H9 (cell line): ENCODE measurements at regions not wholly inside any gene's neighbourhood (a gene's known extent, or its start where the extent isn't known, plus 50 kb on each side); places are given as distances from the start of the nearest gene placed in this dataset.

Source experiments
- DNase-seq: peaks from one replicate; pipeline ENCODE4 v3.0.0-alpha.2; 2017
- H2AFZ ChIP-seq: one replicate; pipeline ENCODE4 v1.6.1; 2013; ENCODE audit warnings: mild to moderate bottlenecking, low read length, control low read depth, moderate library complexity
- H2AK5ac ChIP-seq: 2 replicates; pipeline ENCODE4 v1.6.1; 2013; ENCODE audit warnings: low read length, control low read depth, mixed read lengths; ENCODE audit not compliant: insufficient read length
- H2BK120ac ChIP-seq: one replicate; pipeline ENCODE4 v1.6.1; 2013; ENCODE audit warnings: low read depth, mild to moderate bottlenecking, low read length, control low read depth, inconsistent platforms; ENCODE audit not compliant: poor library complexity, severe bottlenecking
- H2BK12ac ChIP-seq: 2 replicates; pipeline ENCODE4 v1.6.1; 2013; ENCODE audit warnings: low read length, control low read depth, mixed read lengths, low read depth; ENCODE audit not compliant: insufficient read length
- H2BK15ac ChIP-seq: 2 replicates; pipeline ENCODE4 v1.6.1; 2013; ENCODE audit warnings: low read depth, low read length, control low read depth
- H2BK20ac ChIP-seq: one replicate; pipeline ENCODE4 v1.6.1; 2013; ENCODE audit warnings: low read depth, mild to moderate bottlenecking, low read length, control low read depth, inconsistent platforms; ENCODE audit not compliant: poor library complexity, severe bottlenecking
- H2BK5ac ChIP-seq: 2 replicates; pipeline ENCODE4 v1.6.1; 2013; ENCODE audit warnings: low read length, control low read depth, mixed read lengths; ENCODE audit not compliant: insufficient read length
- H3K14ac ChIP-seq: 2 replicates; pipeline ENCODE4 v1.6.1; 2013; ENCODE audit warnings: low read length, control low read depth; ENCODE audit not compliant: insufficient read depth
- H3K18ac ChIP-seq: 2 replicates; pipeline ENCODE4 v1.6.1; 2013; ENCODE audit warnings: low read depth, mild to moderate bottlenecking, mixed read lengths, low read length, control low read depth; ENCODE audit not compliant: insufficient read length
- H3K23ac ChIP-seq: 2 replicates; pipeline ENCODE4 v1.6.1; 2013; ENCODE audit warnings: low read length, control low read depth, mixed read lengths, low read depth; ENCODE audit not compliant: insufficient read length
- H3K23me2 ChIP-seq: 2 replicates; pipeline ENCODE4 v1.6.1; 2013; ENCODE audit warnings: low read depth, mild to moderate bottlenecking, mixed read lengths, low read length, control low read depth; ENCODE audit not compliant: insufficient read length, poor library complexity, severe bottlenecking
- H3K27ac ChIP-seq: 2 replicates; pipeline ENCODE4 v1.5.1; 2013; ENCODE audit warnings: low read length, control low read depth, mixed read lengths, low read depth; ENCODE audit not compliant: insufficient read length
- H3K27me3 ChIP-seq: 2 replicates; pipeline ENCODE4 v1.6.1; 2013; ENCODE audit warnings: low read length, control low read depth, inconsistent platforms; ENCODE audit not compliant: insufficient read depth
- H3K4ac ChIP-seq: 2 replicates; pipeline ENCODE4 v1.6.1; 2013; ENCODE audit warnings: low read depth, mild to moderate bottlenecking, control low read depth, inconsistent platforms, low read length, moderate library complexity
- H3K4me1 ChIP-seq: 2 replicates; pipeline ENCODE4 v1.6.1; 2013; ENCODE audit warnings: low read length, control low read depth, inconsistent platforms; ENCODE audit not compliant: insufficient read depth
- H3K4me2 ChIP-seq: 2 replicates; pipeline ENCODE4 v1.6.1; 2013; ENCODE audit warnings: low read length, control low read depth, mixed read lengths; ENCODE audit not compliant: insufficient read length, insufficient read depth
- H3K56ac ChIP-seq: 2 replicates; pipeline ENCODE4 v1.6.1; 2013; ENCODE audit warnings: low read depth, mild to moderate bottlenecking, mixed read lengths, low read length, control low read depth; ENCODE audit not compliant: insufficient read length
- H3K79me1 ChIP-seq: 2 replicates; pipeline ENCODE4 v1.6.1; 2013; ENCODE audit warnings: low read depth, mild to moderate bottlenecking, moderate library complexity, low read length, control low read depth, inconsistent platforms; ENCODE audit not compliant: insufficient read depth, poor library complexity, severe bottlenecking
- H3K79me2 ChIP-seq: 2 replicates; pipeline ENCODE4 v1.6.1; 2013; ENCODE audit warnings: low read length, control low read depth, inconsistent platforms; ENCODE audit not compliant: insufficient read depth
- H3K9ac ChIP-seq: 2 replicates; pipeline ENCODE4 v1.6.1; 2013; ENCODE audit warnings: low read length, control low read depth, mixed read lengths; ENCODE audit not compliant: insufficient read length; ENCODE audit errors: extremely low read depth
- H3K9me3 ChIP-seq: one replicate; pipeline ENCODE4 v1.6.1; 2013; ENCODE audit warnings: low read depth, low read length, inconsistent platforms; ENCODE audit not compliant: control insufficient read depth
- H3T11ph ChIP-seq: one replicate; pipeline ENCODE4 v1.6.1; 2013; ENCODE audit warnings: mild to moderate bottlenecking, low read length, control low read depth, inconsistent platforms
- H4K20me1 ChIP-seq: one replicate; pipeline ENCODE4 v1.6.1; 2013; ENCODE audit not compliant: control insufficient read depth, insufficient read length, insufficient read depth
- H4K5ac ChIP-seq: 2 replicates; pipeline ENCODE4 v1.6.1; 2013; ENCODE audit warnings: low read depth, mild to moderate bottlenecking, mixed read lengths, low read length, control low read depth; ENCODE audit not compliant: insufficient read length
- H4K8ac ChIP-seq: replicated peaks from 2 replicates; pipeline ENCODE4 v1.6.1; 2013; ENCODE audit warnings: low read length, control low read depth, mixed read lengths, low read depth; ENCODE audit not compliant: insufficient read length
- H4K91ac ChIP-seq: 2 replicates; pipeline ENCODE4 v1.6.1; 2013; ENCODE audit warnings: low read depth, mild to moderate bottlenecking, moderate library complexity, mixed read lengths, low read length, control low read depth; ENCODE audit not compliant: insufficient read length
- H3K27ac Mint-ChIP-seq, 3 experiments: 2 replicates in 2 of 3; 3 replicates in 1 of 3; pipeline ENCODE4 v1.8.0; 2020 to 2021; ENCODE audit warnings: mixed read lengths in 3 of 3, mild to moderate bottlenecking in 1 of 3, moderate library complexity in 1 of 3
- H3K27me3 Mint-ChIP-seq: 2 replicates; pipeline ENCODE4 v1.8.0; 2021; ENCODE audit warnings: low read depth, mild to moderate bottlenecking, moderate library complexity, mixed read lengths
- H3K36me3 Mint-ChIP-seq, 3 experiments: 2 replicates in 2 of 3; 3 replicates in 1 of 3; pipeline ENCODE4 v1.8.0; 2020 to 2021; ENCODE audit warnings: low read depth in 3 of 3, mixed read lengths in 3 of 3; ENCODE audit not compliant: insufficient read depth in 1 of 3
- H3K4me1 Mint-ChIP-seq, 2 experiments: 2 replicates each; pipeline ENCODE4 v1.8.0; 2020; ENCODE audit warnings: mixed read lengths in 2 of 2
- H3K4me3 Mint-ChIP-seq, 2 experiments: 2 replicates in 1 of 2; 3 replicates in 1 of 2; pipeline ENCODE4 v1.8.0; 2020 to 2021; ENCODE audit warnings: mild to moderate bottlenecking in 2 of 2, mixed read lengths in 2 of 2, moderate library complexity in 1 of 2
- H3K9me3 Mint-ChIP-seq, 2 experiments: 2 replicates in 1 of 2; 3 replicates in 1 of 2; pipeline ENCODE4 v1.8.0; 2020; ENCODE audit warnings: mild to moderate bottlenecking in 2 of 2, mixed read lengths in 2 of 2, moderate library complexity in 1 of 2
- CTCF ChIP-seq: fragments of 200-600 bp; sonication (generic); conservative IDR thresholded peaks from 3 replicates; pipeline ENCODE4 v1.8.0; 2021; ENCODE audit warnings: antibody characterized with exemption, mild to moderate bottlenecking
- WGBS: extraction: QIAGEN DNeasy Blood & Tissue Kit; methylation state at CpG from one replicate; pipeline ENCODE4 v1.1.7; 2013; ENCODE audit warnings: missing lambda C conversion rate, low lambda C conversion rate, mixed read lengths; ENCODE audit not compliant: insufficient read length; ENCODE audit errors: extremely low coverage; 5-methylcytosine and 5-hydroxymethylcytosine counted together

GRCh38 chr9:113711251-113711650, 164.9 kb upstream of the ZNF618 start:
- Histone ChIP-seq H3K9ac (no peak overlapping the region), H2AFZ (no peak overlapping the region), H4K91ac (no peak overlapping the region), H3K9me3 (no peaks in the 10 kb centered on the region), H3K27me3 (peaks cover 2% of the 10 kb centered on the region; the same call in 1 of the 2 replicates), H2BK120ac (no peak overlapping the region), H3K79me1 (no peaks in the 10 kb centered on the region), H2BK5ac (no peak overlapping the region), H2BK12ac (no peak overlapping the region), H3K4me1 (peaks cover 11% of the 10 kb centered on the region; the same call in 1 of the 2 replicates), H3K23ac (no peak overlapping the region), H3T11ph (no peak overlapping the region), H4K5ac (no peak overlapping the region), H2BK15ac (no peak overlapping the region), H3K4me2 (no peak overlapping the region), H3K79me2 (no peaks in the 10 kb centered on the region), H4K8ac (no peak overlapping the region), H3K56ac (no peak overlapping the region), H3K27ac (no peak overlapping the region), H2AK5ac (no peak overlapping the region), H3K4ac (no peak overlapping the region), H3K14ac (no peak overlapping the region), H2BK20ac (no peak overlapping the region), H3K23me2 (no peaks in the 10 kb centered on the region), H4K20me1 (no peaks in the 10 kb centered on the region), H3K18ac (no peak overlapping the region)
- Mint-ChIP-seq H3K4me3 (no peak overlapping the region), H3K36me3 (peaks cover 3 to 21% (median 13%) of the 10 kb centered on the region in 3 experiments; a peak in 6 of 7 replicates), H3K9me3 (peaks cover 15 to 34% of the 10 kb centered on the region in 2 experiments), H3K4me1 (peaks cover 8 to 12% of the 10 kb centered on the region in 2 experiments), H3K27ac (peak overlapping the region in 1 of 3 experiments; percentile 52; a peak in 1 of 7 replicates), H3K27me3 (peaks cover 20% of the 10 kb centered on the region)
- no peak for DNase-seq
- no peak for TF ChIP-seq CTCF
- no CpG with 5 or more reads among the region's 1 CpG for WGBS
